GM06990 (cell line): ENCODE measurements at regions not wholly inside any gene's neighbourhood (a gene's known extent, or its start where the extent isn't known, plus 50 kb on each side); places are given as distances from the start of the nearest gene placed in this dataset.

Experiments used
- DNase-seq: peaks from one replicate; pipeline ENCODE4 v3.0.0-alpha.2; 2011; ENCODE audit not compliant: insufficient read length; ENCODE audit errors: extremely low read depth
- H3K27me3 ChIP-seq: replicated peaks from 2 replicates; pipeline ENCODE4 v1.6.0; 2011; ENCODE audit warnings: low read length; ENCODE audit not compliant: control insufficient read depth, insufficient read depth
- H3K36me3 ChIP-seq: 2 replicates; pipeline ENCODE4 v1.5.1; 2011; ENCODE audit warnings: low read length; ENCODE audit not compliant: control insufficient read depth, insufficient read depth
- H3K4me3 ChIP-seq: replicated peaks from 2 replicates; pipeline ENCODE4 v1.5.1; 2011; ENCODE audit warnings: low read depth, mild to moderate bottlenecking, control low read depth, low read length
- TF ChIP-seq, protein P1 (sequence below): IDR thresholded peaks from 2 replicates; pipeline ENCODE4 v1.5.1; 2011; ENCODE audit warnings: low read length, control low read depth, mild to moderate bottlenecking, inconsistent platforms; ENCODE audit not compliant: insufficient read depth, poor library complexity, severe bottlenecking

DNA sequence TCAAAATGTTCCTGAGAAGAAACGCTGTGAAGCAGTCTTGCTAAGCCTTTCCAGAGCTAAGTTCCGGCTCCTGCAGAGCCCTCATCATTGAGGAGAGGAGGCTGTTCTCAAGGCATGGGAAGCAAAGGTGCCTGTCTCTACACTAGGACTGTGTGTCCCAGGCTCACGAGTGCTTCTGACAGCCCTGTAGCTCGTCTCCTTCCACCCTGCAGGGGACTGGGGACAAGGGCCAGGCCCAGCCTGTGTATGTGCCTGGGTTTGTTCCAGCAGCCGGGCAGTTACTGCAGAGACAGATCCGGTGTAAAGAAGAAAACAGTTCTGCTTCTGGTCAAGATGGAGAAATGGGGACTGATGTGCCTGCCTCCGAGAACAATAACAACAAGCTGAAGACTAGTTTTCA lies 156.0 kb downstream of the ENGASE start:
- TF ChIP-seq, protein P1, sequence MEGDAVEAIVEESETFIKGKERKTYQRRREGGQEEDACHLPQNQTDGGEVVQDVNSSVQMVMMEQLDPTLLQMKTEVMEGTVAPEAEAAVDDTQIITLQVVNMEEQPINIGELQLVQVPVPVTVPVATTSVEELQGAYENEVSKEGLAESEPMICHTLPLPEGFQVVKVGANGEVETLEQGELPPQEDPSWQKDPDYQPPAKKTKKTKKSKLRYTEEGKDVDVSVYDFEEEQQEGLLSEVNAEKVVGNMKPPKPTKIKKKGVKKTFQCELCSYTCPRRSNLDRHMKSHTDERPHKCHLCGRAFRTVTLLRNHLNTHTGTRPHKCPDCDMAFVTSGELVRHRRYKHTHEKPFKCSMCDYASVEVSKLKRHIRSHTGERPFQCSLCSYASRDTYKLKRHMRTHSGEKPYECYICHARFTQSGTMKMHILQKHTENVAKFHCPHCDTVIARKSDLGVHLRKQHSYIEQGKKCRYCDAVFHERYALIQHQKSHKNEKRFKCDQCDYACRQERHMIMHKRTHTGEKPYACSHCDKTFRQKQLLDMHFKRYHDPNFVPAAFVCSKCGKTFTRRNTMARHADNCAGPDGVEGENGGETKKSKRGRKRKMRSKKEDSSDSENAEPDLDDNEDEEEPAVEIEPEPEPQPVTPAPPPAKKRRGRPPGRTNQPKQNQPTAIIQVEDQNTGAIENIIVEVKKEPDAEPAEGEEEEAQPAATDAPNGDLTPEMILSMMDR, result no peak
- Histone ChIP-seq H3K4me3 (no peak overlapping the region), H3K36me3 (no peaks in the 10 kb centered on the region), H3K27me3 (no peaks in the 10 kb centered on the region)
- no peak for DNase-seq

DNA sequence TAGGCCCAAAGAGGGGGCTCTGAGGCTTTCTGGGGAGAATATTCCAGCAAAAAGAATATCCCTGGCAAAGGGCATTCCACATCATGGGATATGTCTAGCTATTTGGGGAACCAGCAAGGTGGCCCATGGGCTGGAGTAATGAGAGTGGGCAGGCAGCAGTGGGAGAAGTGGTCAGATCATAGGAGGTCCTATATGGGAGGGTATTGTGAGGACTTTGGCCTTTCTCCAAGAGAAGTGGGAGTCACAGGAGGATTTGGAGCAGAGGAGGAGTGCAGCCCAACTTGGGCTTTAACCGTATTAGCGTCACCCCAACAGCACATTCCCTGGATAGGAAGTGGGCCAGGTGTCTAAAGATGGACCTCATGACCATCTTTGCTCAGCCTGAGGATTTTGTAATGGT lies 151.4 kb downstream of the ENGASE start:
- TF ChIP-seq, protein P1, result no peak
- Histone ChIP-seq H3K36me3 (no peaks in the 10 kb centered on the region), H3K27me3 (peaks cover 1% of the 10 kb centered on the region), H3K4me3 (no peak overlapping the region)
- no peak for DNase-seq

DNA sequence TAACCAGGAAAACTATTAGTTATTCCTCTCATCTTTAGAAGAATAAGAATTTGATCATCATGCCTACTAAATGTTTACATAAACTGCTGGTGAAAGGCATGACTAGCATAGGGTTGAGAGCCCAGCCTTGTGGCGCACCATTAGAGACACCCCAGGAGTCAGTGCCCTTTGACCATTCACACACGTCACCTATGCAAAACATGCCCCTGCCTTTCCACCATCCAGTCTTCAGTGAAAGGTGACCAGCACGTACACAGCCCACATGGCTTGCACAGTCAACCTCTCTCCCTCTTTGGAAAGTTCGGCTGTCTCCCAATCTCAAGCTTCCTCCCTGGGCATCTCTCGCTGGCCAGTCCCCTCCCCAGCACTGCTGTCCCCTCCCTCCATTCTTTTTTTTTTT lies 150.3 kb downstream of the ENGASE start:
- no peak overlapping the region for H3K4me3 ChIP-seq
- no peaks in the 10 kb centered on the region for H3K36me3 ChIP-seq
- no peak for DNase-seq
- H3K27me3 ChIP-seq, result peaks cover 3% of the 10 kb centered on the region
- TF ChIP-seq, protein P1, result no peak

DNA sequence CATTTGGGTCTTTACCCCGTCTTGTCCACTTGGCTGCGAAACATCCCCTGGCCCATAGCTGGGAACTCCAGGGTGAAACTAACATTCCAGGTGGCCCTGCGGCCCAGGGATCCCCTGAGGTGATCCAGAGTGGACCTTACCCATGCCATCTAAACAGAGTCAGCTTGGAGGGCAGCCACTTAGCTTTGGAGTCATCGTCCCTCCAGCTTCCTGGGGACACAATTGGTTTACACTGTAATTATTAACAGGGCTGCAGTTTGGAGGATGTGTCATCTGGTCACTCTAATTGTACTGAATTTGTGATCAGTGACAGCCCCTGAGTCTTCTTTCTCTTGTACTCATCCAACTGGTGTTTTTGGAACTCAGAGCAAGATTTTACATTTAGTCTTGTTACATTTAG lies 149.9 kb downstream of the ENGASE start:
- peaks cover 3% of the 10 kb centered on the region for H3K27me3 ChIP-seq
- no peak for DNase-seq
- no peak overlapping the region for H3K4me3 ChIP-seq
- no peaks in the 10 kb centered on the region for H3K36me3 ChIP-seq
- TF ChIP-seq, protein P1, result no peak

DNA sequence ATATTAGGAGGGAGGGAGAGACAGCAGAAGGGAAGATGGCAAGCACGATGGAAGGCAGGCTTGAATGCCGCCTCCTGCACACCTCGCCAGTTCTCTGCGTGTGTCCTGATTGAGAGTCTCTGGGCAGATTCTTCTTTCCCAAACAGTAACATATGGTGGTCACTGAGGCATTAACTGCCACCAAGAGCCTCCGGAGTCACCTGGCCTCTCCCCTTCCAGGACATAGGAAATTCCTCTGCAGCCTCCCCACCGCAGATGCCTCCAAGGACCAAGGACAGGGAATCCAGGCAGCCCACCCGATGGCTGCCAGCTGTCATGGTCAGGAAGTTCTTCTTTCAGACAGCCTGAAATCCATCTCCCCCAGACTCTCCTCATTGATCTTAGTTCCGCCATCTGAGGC lies 149.3 kb downstream of the ENGASE start:
- TF ChIP-seq, protein P1, result no peak
- Histone ChIP-seq H3K27me3 (peaks cover 3% of the 10 kb centered on the region), H3K4me3 (no peak overlapping the region), H3K36me3 (no peaks in the 10 kb centered on the region)
- DNase-seq, result no peak

DNA sequence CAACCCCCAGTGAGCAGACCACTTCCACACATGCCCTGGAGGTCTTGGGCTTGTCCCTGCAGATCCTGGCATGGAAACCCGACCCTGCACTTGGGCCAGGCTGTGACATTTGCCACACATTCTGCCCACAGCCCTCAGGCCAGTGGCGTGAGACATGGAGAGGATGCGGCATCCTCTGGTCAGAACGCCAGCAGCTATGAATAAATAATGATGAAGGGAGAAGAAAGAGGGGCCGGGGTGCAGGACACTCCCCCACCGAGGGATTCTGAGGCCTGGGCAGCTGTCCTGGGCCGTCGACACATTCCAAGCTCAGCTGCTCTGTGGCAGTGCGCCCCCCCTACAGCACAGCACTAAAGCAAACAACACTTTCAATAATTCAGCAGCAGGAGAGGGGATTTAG lies 148.8 kb downstream of the ENGASE start:
- Histone ChIP-seq H3K27me3 (peaks cover 3% of the 10 kb centered on the region), H3K36me3 (no peaks in the 10 kb centered on the region), H3K4me3 (no peak overlapping the region)
- TF ChIP-seq, protein P1, result no peak
- DNase-seq, result no peak
